Astrocyte (in vitro differentiated cells and primary cell): ENCODE measurements at regions not wholly inside any gene's neighbourhood (a gene's known extent, or its start where the extent isn't known, plus 50 kb on each side); places are given as distances from the start of the nearest gene placed in this dataset.

Source experiments
- DNase-seq: peaks from one replicate; pipeline ENCODE4 v3.0.0-alpha.2; 2010; ENCODE audit warnings: low read depth
- FAIRE-seq: peaks from 2 replicates; lab custom pipeline; 2011; peaks lifted over from hg19 to GRCh38; lab: Jason Lieb, UNC
- H2AFZ ChIP-seq: 2 replicates; pipeline ENCODE4 v1.6.0; 2012; ENCODE audit warnings: low read depth, low read length, inconsistent platforms
- H3K27ac ChIP-seq: 2 replicates; pipeline ENCODE4 v1.5.1; 2011; ENCODE audit warnings: low read depth, low read length, inconsistent platforms
- H3K27me3 ChIP-seq: 2 replicates; pipeline ENCODE4 v1.6.0; 2011; ENCODE audit warnings: low read length, inconsistent platforms; ENCODE audit not compliant: insufficient read depth
- H3K36me3 ChIP-seq: 2 replicates; pipeline ENCODE4 v1.5.1; 2011; ENCODE audit warnings: low read length, inconsistent platforms; ENCODE audit not compliant: insufficient read depth
- H3K4me1 ChIP-seq: 2 replicates; pipeline ENCODE4 v1.5.1; 2011; ENCODE audit warnings: low read length, inconsistent platforms; ENCODE audit not compliant: insufficient read depth
- H3K4me2 ChIP-seq: 2 replicates; pipeline ENCODE4 v1.6.0; 2012; ENCODE audit warnings: low read length, inconsistent platforms
- H3K4me3 ChIP-seq: 2 replicates; pipeline ENCODE4 v1.5.1; 2011; ENCODE audit warnings: low read depth, mild to moderate bottlenecking, low read length, inconsistent platforms; ENCODE audit not compliant: insufficient read depth
- H3K79me2 ChIP-seq: 2 replicates; pipeline ENCODE4 v1.6.0; 2012; ENCODE audit warnings: mild to moderate bottlenecking, low read length, inconsistent platforms; ENCODE audit not compliant: insufficient read depth
- H3K9ac ChIP-seq: 2 replicates; pipeline ENCODE4 v1.6.0; 2012; ENCODE audit warnings: mild to moderate bottlenecking, low read length, inconsistent platforms
- H3K9me3 ChIP-seq: 2 replicates; pipeline ENCODE4 v1.5.1; 2012; ENCODE audit warnings: low read depth, mild to moderate bottlenecking, low read length, inconsistent platforms; ENCODE audit not compliant: insufficient read depth
- H4K20me1 ChIP-seq: 2 replicates; pipeline ENCODE4 v1.6.0; 2012; ENCODE audit warnings: low read length, inconsistent platforms; ENCODE audit not compliant: insufficient read depth
- H3K27ac Mint-ChIP-seq: one replicate; pipeline ENCODE4 v1.8.0; 2021; ENCODE audit warnings: mild to moderate bottlenecking, mixed read lengths; ENCODE audit not compliant: unreplicated experiment
- H3K27me3 Mint-ChIP-seq: one replicate; pipeline ENCODE4 v1.8.0; 2021; ENCODE audit warnings: low read depth, mixed read lengths; ENCODE audit not compliant: unreplicated experiment
- H3K36me3 Mint-ChIP-seq: one replicate; pipeline ENCODE4 v1.8.0; 2021; ENCODE audit warnings: low read depth, mixed read lengths; ENCODE audit not compliant: unreplicated experiment
- H3K4me1 Mint-ChIP-seq: one replicate; pipeline ENCODE4 v1.8.0; 2021; ENCODE audit warnings: low read depth, mixed read lengths; ENCODE audit not compliant: unreplicated experiment
- H3K4me3 Mint-ChIP-seq: one replicate; pipeline ENCODE4 v1.8.0; 2021; ENCODE audit warnings: mild to moderate bottlenecking, moderate library complexity, mixed read lengths; ENCODE audit not compliant: unreplicated experiment
- H3K9me3 Mint-ChIP-seq: one replicate; pipeline ENCODE4 v1.8.0; 2021; ENCODE audit warnings: mild to moderate bottlenecking, mixed read lengths; ENCODE audit not compliant: unreplicated experiment
- EZH2 ChIP-seq: IDR thresholded peaks from 2 replicates; pipeline ENCODE4 v1.6.1; 2012; ENCODE audit warnings: mild to moderate bottlenecking, low read length, inconsistent platforms; ENCODE audit not compliant: insufficient read depth
- TF ChIP-seq, protein P1 (sequence below): IDR thresholded peaks from 2 replicates; pipeline ENCODE4 v1.5.1; 2011; ENCODE audit warnings: low read depth, mild to moderate bottlenecking, inconsistent platforms, low read length, moderate library complexity; ENCODE audit not compliant: insufficient read depth

DNA sequence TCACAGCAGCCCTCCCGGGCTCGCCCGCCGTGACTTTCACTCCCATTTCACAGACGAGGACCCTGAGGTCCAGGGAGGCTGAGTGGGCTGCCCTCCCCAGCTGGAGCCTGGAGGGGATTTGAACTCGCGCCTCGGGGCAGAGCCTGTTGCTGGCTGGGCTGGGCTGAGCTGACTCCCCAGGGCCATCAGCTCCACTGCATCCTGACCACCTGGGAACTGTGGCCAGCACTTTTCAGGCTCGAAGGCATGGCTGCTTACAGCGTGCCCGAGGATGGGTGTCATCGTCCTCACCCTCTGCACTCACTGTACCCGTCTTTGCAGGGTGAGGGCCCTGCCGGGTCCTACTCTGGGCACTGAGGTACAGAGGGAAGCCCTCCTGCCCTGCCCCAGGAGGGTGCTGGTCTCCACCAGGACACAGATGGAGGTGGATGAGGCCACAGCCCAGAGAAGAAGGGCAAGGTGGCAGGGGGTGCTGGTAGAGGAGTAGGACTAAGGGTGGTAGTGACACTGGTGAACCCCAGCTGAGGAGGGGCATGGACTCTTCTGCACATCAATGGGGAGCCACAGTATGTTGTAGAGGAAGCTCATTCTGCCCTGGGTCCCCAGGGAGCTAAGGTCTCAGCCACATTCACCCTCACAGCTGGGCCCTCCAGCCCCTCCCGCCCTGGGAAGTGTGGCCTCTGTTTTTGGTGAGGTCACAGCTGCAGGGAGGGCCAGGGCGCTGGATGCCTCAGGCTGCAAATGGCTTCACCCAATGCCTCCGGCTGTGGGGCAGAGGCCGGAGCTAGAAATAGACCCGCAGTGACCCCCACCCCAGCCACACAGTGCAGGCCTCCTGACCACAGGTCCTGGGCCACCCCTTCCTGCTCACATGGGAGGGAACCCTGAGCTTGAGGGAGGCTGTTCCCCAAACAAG, 365.1 kb upstream of the SFSWAP start:
- Histone ChIP-seq H3K4me2 (no peak overlapping the region), H3K4me3 (no peak overlapping the region), H3K79me2 (no peaks in the 10 kb centered on the region), H3K9me3 (peaks cover 7% of the 10 kb centered on the region), H3K27ac (no peak overlapping the region), H3K36me3 (no peaks in the 10 kb centered on the region), H3K9ac (no peak overlapping the region), H3K27me3 (no peaks in the 10 kb centered on the region), H2AFZ (no peak overlapping the region), H4K20me1 (no peaks in the 10 kb centered on the region), H3K4me1 (no peaks in the 10 kb centered on the region)
- Mint-ChIP-seq H3K27me3 (peaks cover 23% of the 10 kb centered on the region), H3K4me1 (no peaks in the 10 kb centered on the region), H3K4me3 (no peak overlapping the region), H3K9me3 (peaks cover 3% of the 10 kb centered on the region), H3K36me3 (no peaks in the 10 kb centered on the region), H3K27ac (no peak overlapping the region)
- DNase-seq (no peak), FAIRE-seq (no peak)
- TF ChIP-seq EZH2, result no peak
- TF ChIP-seq, protein P1, sequence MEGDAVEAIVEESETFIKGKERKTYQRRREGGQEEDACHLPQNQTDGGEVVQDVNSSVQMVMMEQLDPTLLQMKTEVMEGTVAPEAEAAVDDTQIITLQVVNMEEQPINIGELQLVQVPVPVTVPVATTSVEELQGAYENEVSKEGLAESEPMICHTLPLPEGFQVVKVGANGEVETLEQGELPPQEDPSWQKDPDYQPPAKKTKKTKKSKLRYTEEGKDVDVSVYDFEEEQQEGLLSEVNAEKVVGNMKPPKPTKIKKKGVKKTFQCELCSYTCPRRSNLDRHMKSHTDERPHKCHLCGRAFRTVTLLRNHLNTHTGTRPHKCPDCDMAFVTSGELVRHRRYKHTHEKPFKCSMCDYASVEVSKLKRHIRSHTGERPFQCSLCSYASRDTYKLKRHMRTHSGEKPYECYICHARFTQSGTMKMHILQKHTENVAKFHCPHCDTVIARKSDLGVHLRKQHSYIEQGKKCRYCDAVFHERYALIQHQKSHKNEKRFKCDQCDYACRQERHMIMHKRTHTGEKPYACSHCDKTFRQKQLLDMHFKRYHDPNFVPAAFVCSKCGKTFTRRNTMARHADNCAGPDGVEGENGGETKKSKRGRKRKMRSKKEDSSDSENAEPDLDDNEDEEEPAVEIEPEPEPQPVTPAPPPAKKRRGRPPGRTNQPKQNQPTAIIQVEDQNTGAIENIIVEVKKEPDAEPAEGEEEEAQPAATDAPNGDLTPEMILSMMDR, result no peak

- Histone ChIP-seq H3K27me3 (no peaks in the 10 kb centered on the region), H3K79me2 (no peaks in the 10 kb centered on the region), H3K9me3 (peaks cover 7% of the 10 kb centered on the region), H3K27ac (no peak overlapping the region), H4K20me1 (no peaks in the 10 kb centered on the region), H3K4me1 (no peaks in the 10 kb centered on the region), H2AFZ (no peak overlapping the region), H3K4me2 (no peak overlapping the region), H3K4me3 (no peak overlapping the region), H3K36me3 (no peaks in the 10 kb centered on the region), H3K9ac (no peak overlapping the region)
- Mint-ChIP-seq H3K27me3 (peaks cover 23% of the 10 kb centered on the region), H3K4me3 (no peak overlapping the region), H3K36me3 (no peaks in the 10 kb centered on the region), H3K4me1 (no peaks in the 10 kb centered on the region), H3K27ac (no peak overlapping the region), H3K9me3 (peaks cover 5% of the 10 kb centered on the region)
- FAIRE-seq, result no peak
- DNase-seq, result no peak
- TF ChIP-seq, protein P1, result no peak
- TF ChIP-seq EZH2, result no peak
Observed at GRCh38 chr12:131346555-131347344, 364.1 kb upstream of the SFSWAP start.
